NCI-H1105 treated with DMSO at 0.1 percent for 48 hours (cell line): ENCODE measurements at regions not wholly inside any gene's neighbourhood (a gene's known extent, or its start where the extent isn't known, plus 50 kb on each side); places are given as distances from the start of the nearest gene placed in this dataset.
"Not testable (repeated sequence)": the region's sequence is repeated elsewhere in the genome, so short reads cannot be mapped to it uniquely, and the experiment has no call there.

Experiments used
- DNase-seq: peaks from one replicate; lab custom pipeline; 2025; lab: John Stamatoyannopoulos, UW

GRCh38 chr7:63105978-63106377 lies 892.7 kb upstream of the ZNF722 start:
- DNase-seq = no peak

GRCh38 chr7:63106506-63107388 lies 891.9 kb upstream of the ZNF722 start:
- DNase-seq = no peak

GRCh38 chr7:63111511-63111910 lies 887.1 kb upstream of the ZNF722 start:
- DNase-seq = not testable (repeated sequence)

GRCh38 chr7:63112764-63113712 lies 885.6 kb upstream of the ZNF722 start:
- no peak for DNase-seq

- no peak for DNase-seq
These were observed 884.9 kb upstream of the ZNF722 start for GRCh38 chr7:63113713-63114285.

GRCh38 chr7:63114371-63114985 lies 884.2 kb upstream of the ZNF722 start:
- no peak for DNase-seq
